GM12878 (cell line): ENCODE measurements at regions not wholly inside any gene's neighbourhood (a gene's known extent, or its start where the extent isn't known, plus 50 kb on each side); places are given as distances from the start of the nearest gene placed in this dataset.

Experiments used
- ATAC-seq: fragments of 200-7000 bp; cut with Tn5 transposase; 3 replicates; pipeline ENCODE4 v1.9.1; 2020; ENCODE audit warnings: mild to moderate bottlenecking, moderate library complexity
- BruUV-seq: library from RNA; stranded (reverse); fragments of 400-500 nt; replicated peaks from 2 replicates; lab custom pipeline; 2021; lab: Mats Ljungman, UMichigan
- CTCF ChIA-PET: fragments of 300-600 bp; sonication (Branson Sonifier 250); formaldehyde crosslinking; extraction: SDS; loops from one replicate; lab custom pipeline; 2021; ENCODE audit warnings: inconsistent platforms; lab: Yijun Ruan, JAX
- POLR2A ChIA-PET: fragments of 350-600 bp; formaldehyde crosslinking; extraction: SDS; loops from one replicate; lab custom pipeline; 2021; ENCODE audit warnings: inconsistent platforms; lab: Charles Lee
- RAD21 ChIA-PET: fragments of 300-600 bp; sonication (Branson Sonifier 250); formaldehyde crosslinking; loops from one replicate; lab custom pipeline; 2023; ENCODE audit warnings: antibody characterized with exemption; ENCODE audit not compliant: unreplicated experiment; lab: Charles Lee
- SMC1A ChIA-PET: fragments of 300-600 bp; sonication (Branson Sonifier 250); formaldehyde crosslinking; loops from one replicate; lab custom pipeline; 2023; ENCODE audit not compliant: unreplicated experiment, uncharacterized antibody; lab: Charles Lee
- DNase-seq: peaks from one replicate; pipeline ENCODE4 v3.0.0-alpha.2; 2011; ENCODE audit warnings: low read depth, low spot score
- FAIRE-seq: peaks from 3 replicates; lab custom pipeline; 2011; peaks lifted over from hg19 to GRCh38; lab: Jason Lieb, UNC
- H2AFZ ChIP-seq: 2 replicates; pipeline ENCODE4 v1.6.0; 2011; ENCODE audit warnings: low read depth, low read length, control low read depth; ENCODE audit not compliant: control insufficient read depth
- H3K27ac ChIP-seq: 2 replicates; pipeline ENCODE4 v1.5.1; 2011; ENCODE audit warnings: control low read depth; ENCODE audit not compliant: control insufficient read depth, insufficient read depth
- H3K27me3 ChIP-seq, 2 experiments: replicated peaks in 1 of 2; 2 replicates each; pipeline versions ENCODE4 v1.6.0 to v1.6.1; 2011; ENCODE audit warnings: low read length in 1 of 2; ENCODE audit not compliant: control insufficient read depth in 2 of 2, insufficient read depth in 2 of 2
- H3K36me3 ChIP-seq, 2 experiments: 2 replicates each; pipeline ENCODE4 v1.5.1; 2011; ENCODE audit warnings: low read length in 1 of 2; ENCODE audit not compliant: control insufficient read depth in 2 of 2, insufficient read depth in 2 of 2
- H3K4me1 ChIP-seq: 2 replicates; pipeline ENCODE4 v1.6.1; 2011; ENCODE audit warnings: mild to moderate bottlenecking, low read length, moderate library complexity, mixed read lengths; ENCODE audit not compliant: control insufficient read depth, insufficient read depth
- H3K4me2 ChIP-seq: 2 replicates; pipeline ENCODE4 v1.6.0; 2011; ENCODE audit warnings: control low read depth; ENCODE audit not compliant: control insufficient read depth, insufficient read depth
- H3K4me3 ChIP-seq: fragments of 200-600 bp; sonication (generic); 2 replicates; pipeline ENCODE4 v1.5.1; 2016
- H3K79me2 ChIP-seq: 2 replicates; pipeline ENCODE4 v1.6.0; 2011; ENCODE audit warnings: low read length; ENCODE audit not compliant: control insufficient read depth, insufficient read depth
- H3K9ac ChIP-seq: 2 replicates; pipeline ENCODE4 v1.8.0; 2011; ENCODE audit warnings: low read length, control low read depth, mixed read lengths; ENCODE audit not compliant: control insufficient read depth, insufficient read depth
- H3K9me3 ChIP-seq: replicated peaks from 3 replicates; pipeline ENCODE4 v1.5.1; 2011; ENCODE audit warnings: mild to moderate bottlenecking, low read length; ENCODE audit not compliant: control insufficient read depth, insufficient read depth
- H4K20me1 ChIP-seq: 2 replicates; pipeline ENCODE4 v1.6.0; 2011; ENCODE audit not compliant: control insufficient read depth, insufficient read depth
- CREM ChIP-seq: IDR thresholded peaks from 2 replicates; pipeline ENCODE4 v1.6.1; 2014; ENCODE audit warnings: antibody characterized with exemption, low read depth
- CTCF ChIP-seq, 3 experiments: IDR thresholded peaks in 2 of 3; conservative IDR thresholded peaks in 1 of 3; 2 replicates each; pipeline ENCODE4 v1.5.1; 2011; ENCODE audit warnings: low read depth in 3 of 3, low read length in 3 of 3, mild to moderate bottlenecking in 3 of 3, control low read depth in 2 of 3, moderate library complexity in 2 of 3, inconsistent platforms in 1 of 3, mixed read lengths in 1 of 3; ENCODE audit not compliant: control insufficient read depth in 2 of 3, insufficient read depth in 1 of 3; ENCODE audit errors: extremely low read depth in 1 of 3
- E2F8 ChIP-seq: fragments of 450-650 bp; IDR thresholded peaks from 2 replicates; pipeline ENCODE4 v1.6.1; 2018; ENCODE audit warnings: mild to moderate bottlenecking, low read depth, moderate library complexity; ENCODE audit not compliant: partially characterized antibody
- FOS ChIP-seq: IDR thresholded peaks from 3 replicates; pipeline ENCODE4 v1.6.1; 2011; ENCODE audit warnings: borderline replicate concordance; ENCODE audit not compliant: insufficient read length; ENCODE audit errors: extremely low read depth
- IKZF2 ChIP-seq, 2 experiments: fragments of 450-650 bp; IDR thresholded peaks; 2 replicates each; pipeline ENCODE4 v1.6.1; 2017; ENCODE audit warnings: mild to moderate bottlenecking in 2 of 2, moderate library complexity in 2 of 2
- IRF4 ChIP-seq: IDR thresholded peaks from 2 replicates; pipeline ENCODE4 v1.6.1; 2011; ENCODE audit warnings: low read depth, low read length
- MAX ChIP-seq: IDR thresholded peaks from 2 replicates; pipeline ENCODE4 v1.6.1; 2012; ENCODE audit warnings: low read depth, low read length, improper control_type of control experiment
- SMARCA5 ChIP-seq: fragments of 450-650 bp; IDR thresholded peaks from 2 replicates; pipeline ENCODE4 v1.6.1; 2017; ENCODE audit warnings: mild to moderate bottlenecking
- STAT1 ChIP-seq: fragments of 450-650 bp; conservative IDR thresholded peaks from 2 replicates; pipeline ENCODE4 v1.6.1; 2014; ENCODE audit warnings: antibody characterized with exemption, mild to moderate bottlenecking
- YY1 ChIP-seq: IDR thresholded peaks from 2 replicates; pipeline ENCODE4 v1.6.1; 2011; ENCODE audit warnings: low read depth, mild to moderate bottlenecking, low read length
- ZSCAN29 ChIP-seq: fragments of 450-650 bp; IDR thresholded peaks from 2 replicates; pipeline ENCODE4 v1.6.1; 2017; ENCODE audit warnings: mild to moderate bottlenecking, moderate library complexity
- in situ Hi-C: fragments of 300-500 bp; cut with MboI; formaldehyde crosslinking; loops from 9 replicates; pipeline ENCODE4 v1.14.3; 2018; ENCODE audit warnings: mixed read lengths
- intact Hi-C: fragments of 100-400 bp; cut with micrococcal nuclease; formaldehyde crosslinking; loops from one replicate; pipeline ENCODE4 v1.14.2; 2022; ENCODE audit not compliant: unreplicated experiment

- Histone ChIP-seq H3K4me3 (no peak overlapping the region), H3K4me1 (peaks cover 5% of the 10 kb centered on the region), H3K79me2 (no peaks in the 10 kb centered on the region), H3K27ac (no peak overlapping the region), H3K9ac (no peak overlapping the region), H2AFZ (no peak overlapping the region), H3K36me3 (no peaks in the 10 kb centered on the region), H3K27me3 (no peaks in the 10 kb centered on the region), H4K20me1 (no peaks in the 10 kb centered on the region), H3K9me3 (no peaks in the 10 kb centered on the region), H3K4me2 (no peak overlapping the region)
- no peak for DNase-seq
- POLR2A ChIA-PET, result no interaction called here
- CTCF ChIA-PET, result interaction anchor here (1.4 kb wide), 1 partner anchor 338 kb away, joined by 3 read pairs; no protein-coding TSS in a partner anchor
- FAIRE-seq, result no peak
- intact Hi-C loops (no loop called here), in situ Hi-C loops (no loop called here)
- no TSS peak for BruUV-seq
- RAD21 ChIA-PET, result no interaction called here
- SMC1A ChIA-PET, result no interaction called here
- ATAC-seq, result no peak
- TF ChIP-seq IRF4 (no peak), YY1 (no peak), CREM (no peak), ZSCAN29 (no peak), FOS (no peak), IKZF2 (IDR thresholded peaks at IDR 0.05) (no peak), MAX (no peak), SMARCA5 (no peak), STAT1 (no peak)
Measured at GRCh38 chr2:18856765-18857164, 267.4 kb upstream of the NT5C1B start.

- Histone ChIP-seq H3K9ac (no peak overlapping the region), H3K4me3 (no peak overlapping the region), H3K36me3 (no peaks in the 10 kb centered on the region), H3K9me3 (no peaks in the 10 kb centered on the region), H3K4me1 (peaks cover 5% of the 10 kb centered on the region), H3K27ac (no peak overlapping the region), H3K27me3 (no peaks in the 10 kb centered on the region), H2AFZ (no peak overlapping the region), H4K20me1 (no peaks in the 10 kb centered on the region), H3K79me2 (no peaks in the 10 kb centered on the region), H3K4me2 (no peak overlapping the region)
- TF ChIP-seq CTCF (IDR thresholded peaks at IDR 0.05 in 2 of 3, conservative IDR thresholded peaks at IDR 0.05 in 1 of 3; ENCODE audit: control insufficient read depth in 2 of 3, extremely low read depth in 1 of 3, insufficient read depth in 1 of 3, low read depth in 3 of 3, low read length in 3 of 3), result peak in 2 of 3 experiments; percentile 18 to 25; a peak in 2 of 6 replicates
- TF ChIP-seq E2F8, result no peak
- SMC1A ChIA-PET, result no interaction called here
- FAIRE-seq (no peak), DNase-seq (no peak), ATAC-seq (peak; percentile 51)
- BruUV-seq, result no TSS peak
- CTCF ChIA-PET, result interaction anchor here (1.1 to 1.2 kb wide), 4 partner anchors 9 to 106 kb away, joined by 3 read pairs; no protein-coding TSS in a partner anchor
- intact Hi-C loops, result no loop called here
- in situ Hi-C loops, result no loop called here
- POLR2A ChIA-PET, result no interaction called here
- RAD21 ChIA-PET, result no interaction called here
Measured at GRCh38 chr2:18855027-18855426, 265.7 kb upstream of the NT5C1B start.
